ENCODE measurements at regions not wholly inside any gene's neighbourhood (a gene's known extent, or its start where the extent isn't known, plus 50 kb on each side); places are given as distances from the start of the nearest gene placed in this dataset.

DNA sequence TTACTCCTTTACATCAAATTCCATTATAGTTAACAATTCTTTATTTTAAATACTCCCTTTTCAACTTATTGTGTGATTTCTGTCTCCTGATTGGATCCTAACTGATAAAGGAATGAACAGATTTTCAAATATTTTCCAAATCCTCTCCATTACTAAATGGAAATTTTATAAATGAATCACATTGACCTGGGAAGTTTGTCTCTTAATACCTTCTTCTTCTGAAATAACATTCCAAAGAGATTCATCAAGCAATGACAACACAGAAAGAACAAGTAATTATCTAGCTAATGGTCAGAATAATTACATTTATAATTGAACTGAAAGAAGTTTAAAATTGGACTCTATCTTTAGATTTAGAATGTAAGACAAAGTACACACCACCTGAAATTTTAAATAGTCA lies 515.4 kb upstream of the PTCHD4 start:
- no peak overlapping the region for H3K4me3 ChIP-seq (replicated peaks; ENCODE audit: low read depth, low read length)
- TF ChIP-seq, protein P1, sequence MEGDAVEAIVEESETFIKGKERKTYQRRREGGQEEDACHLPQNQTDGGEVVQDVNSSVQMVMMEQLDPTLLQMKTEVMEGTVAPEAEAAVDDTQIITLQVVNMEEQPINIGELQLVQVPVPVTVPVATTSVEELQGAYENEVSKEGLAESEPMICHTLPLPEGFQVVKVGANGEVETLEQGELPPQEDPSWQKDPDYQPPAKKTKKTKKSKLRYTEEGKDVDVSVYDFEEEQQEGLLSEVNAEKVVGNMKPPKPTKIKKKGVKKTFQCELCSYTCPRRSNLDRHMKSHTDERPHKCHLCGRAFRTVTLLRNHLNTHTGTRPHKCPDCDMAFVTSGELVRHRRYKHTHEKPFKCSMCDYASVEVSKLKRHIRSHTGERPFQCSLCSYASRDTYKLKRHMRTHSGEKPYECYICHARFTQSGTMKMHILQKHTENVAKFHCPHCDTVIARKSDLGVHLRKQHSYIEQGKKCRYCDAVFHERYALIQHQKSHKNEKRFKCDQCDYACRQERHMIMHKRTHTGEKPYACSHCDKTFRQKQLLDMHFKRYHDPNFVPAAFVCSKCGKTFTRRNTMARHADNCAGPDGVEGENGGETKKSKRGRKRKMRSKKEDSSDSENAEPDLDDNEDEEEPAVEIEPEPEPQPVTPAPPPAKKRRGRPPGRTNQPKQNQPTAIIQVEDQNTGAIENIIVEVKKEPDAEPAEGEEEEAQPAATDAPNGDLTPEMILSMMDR (IDR thresholded peaks at IDR 0.05; ENCODE audit: low read length, missing control alignments) = no peak
- DNase-seq (ENCODE audit: low read depth) = no peak

DNA sequence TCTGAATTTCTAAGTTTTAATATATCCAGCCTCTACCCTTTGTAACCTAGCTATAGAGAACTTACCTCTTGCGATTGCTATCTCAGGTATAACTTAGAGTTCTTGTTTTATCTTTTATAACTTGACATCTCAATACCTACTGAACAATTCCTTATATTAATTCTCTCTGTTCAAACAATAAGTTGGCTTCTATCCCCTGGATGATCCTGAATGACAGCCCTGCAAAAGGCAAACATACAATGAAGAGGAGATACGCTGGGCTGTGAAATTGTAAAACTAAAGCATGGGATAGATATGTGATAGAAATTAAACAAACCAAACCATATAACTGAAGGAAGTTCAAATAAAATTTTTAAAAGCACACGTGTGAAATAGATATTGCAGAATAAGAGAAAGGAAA lies 513.6 kb upstream of the PTCHD4 start:
- TF ChIP-seq, protein P1 (IDR thresholded peaks at IDR 0.05; ENCODE audit: low read length, missing control alignments) = no peak
- H3K4me3 ChIP-seq (replicated peaks; ENCODE audit: low read depth, low read length) = no peak overlapping the region
- DNase-seq (ENCODE audit: low read depth) = no peak

DNA sequence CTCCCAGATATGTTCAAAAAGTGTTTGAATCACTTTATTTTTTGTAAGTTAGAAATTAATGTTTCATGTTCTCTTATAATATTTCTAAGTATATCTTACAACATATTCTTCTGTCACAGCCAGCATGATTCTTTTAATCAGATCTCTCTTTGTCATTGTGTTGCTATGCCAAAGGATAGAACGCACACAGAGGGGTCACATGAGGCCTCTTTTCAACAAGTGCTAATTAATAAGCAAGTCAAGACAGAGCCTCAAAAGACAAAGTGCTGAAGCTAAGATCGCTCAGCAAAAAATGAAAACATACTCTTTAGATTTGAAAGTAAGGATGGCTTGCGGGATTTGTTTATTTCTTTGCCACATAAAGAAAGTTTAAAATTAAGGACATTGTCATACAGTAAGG lies 508.8 kb upstream of the PTCHD4 start:
- TF ChIP-seq, protein P1 (IDR thresholded peaks at IDR 0.05; ENCODE audit: low read length, missing control alignments) = no peak
- H3K4me3 ChIP-seq (replicated peaks; ENCODE audit: low read depth, low read length) = no peak overlapping the region
- no peak for DNase-seq (ENCODE audit: low read depth)

DNA sequence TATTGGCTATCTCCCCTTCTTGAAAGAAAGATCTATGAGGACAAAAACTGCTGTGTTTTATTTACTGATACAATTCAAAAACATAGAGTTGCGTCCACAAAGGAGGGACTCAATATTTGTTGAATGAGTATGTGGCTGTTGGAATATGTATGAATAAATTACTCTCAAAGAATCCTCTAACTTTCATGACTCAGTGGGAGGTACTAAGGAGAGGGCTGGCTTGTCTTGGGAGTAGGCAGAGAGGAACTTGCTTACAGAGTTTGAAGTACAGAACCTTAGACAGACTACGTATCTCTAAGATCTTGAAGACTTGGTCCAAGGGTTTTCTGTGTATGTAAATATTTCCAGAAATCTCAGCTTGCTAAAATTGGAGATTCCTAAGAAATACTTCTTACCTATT lies 504.0 kb upstream of the PTCHD4 start:
- H3K4me3 ChIP-seq (replicated peaks; ENCODE audit: low read depth, low read length) = no peak overlapping the region
- TF ChIP-seq, protein P1 (IDR thresholded peaks at IDR 0.05; ENCODE audit: low read length, missing control alignments) = no peak
- DNase-seq (ENCODE audit: low read depth) = peak; percentile 15

DNA sequence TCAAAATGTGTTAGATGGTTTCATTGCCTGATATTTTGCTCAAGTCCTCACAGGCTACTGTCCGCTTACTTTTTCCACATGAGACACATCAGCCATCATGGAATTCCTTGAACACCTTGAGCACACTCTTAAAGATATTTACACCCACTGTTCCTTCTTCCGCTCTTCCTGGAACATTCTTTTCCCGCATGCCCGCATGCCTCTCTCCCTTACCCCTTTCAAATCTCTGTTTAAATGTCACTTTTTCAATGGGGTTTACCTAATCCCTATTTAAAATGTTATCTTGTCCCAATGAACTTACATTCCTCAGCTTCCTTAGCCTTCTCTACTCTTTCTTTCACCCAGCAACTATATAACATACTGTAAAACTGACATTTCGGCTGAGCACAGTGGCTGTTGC lies 503.3 kb upstream of the PTCHD4 start:
- no peak overlapping the region for H3K4me3 ChIP-seq (replicated peaks; ENCODE audit: low read depth, low read length)
- no peak for DNase-seq (ENCODE audit: low read depth)
- TF ChIP-seq, protein P1 (IDR thresholded peaks at IDR 0.05; ENCODE audit: low read length, missing control alignments) = no peak

DNA sequence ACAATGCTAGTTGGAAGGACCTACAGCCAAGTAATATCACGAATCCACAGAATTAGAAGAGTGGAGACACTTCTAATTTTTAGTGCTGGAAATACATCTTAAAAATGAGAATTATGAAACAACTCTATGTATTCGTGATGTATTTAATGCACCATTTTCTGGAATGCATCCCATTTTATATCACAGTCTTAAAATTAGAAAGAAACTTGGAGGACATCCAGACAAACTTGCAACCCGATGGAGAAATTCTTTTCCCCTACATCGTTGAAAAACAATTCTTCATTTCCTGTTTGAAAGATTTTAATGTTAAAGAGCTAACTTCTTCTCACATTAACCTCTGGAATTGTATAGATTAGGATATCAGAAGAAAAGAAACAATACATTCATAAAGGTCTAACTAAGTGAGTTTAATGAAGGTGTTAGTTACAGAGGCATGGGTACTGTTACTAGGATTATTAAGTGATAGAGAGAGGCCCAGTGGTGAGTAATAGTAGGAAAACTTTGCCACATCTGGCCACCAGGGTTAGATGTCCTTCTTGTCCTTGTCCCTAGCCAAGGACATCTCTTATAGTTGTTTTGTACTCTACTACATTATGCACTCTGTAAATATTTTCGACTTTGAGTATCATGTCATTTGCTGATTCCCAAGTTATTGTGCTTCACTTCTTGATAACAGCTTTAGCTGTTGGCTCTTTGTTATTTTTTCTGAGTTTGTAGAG lies 502.4 kb upstream of the PTCHD4 start:
- TF ChIP-seq, protein P1 (IDR thresholded peaks at IDR 0.05; ENCODE audit: low read length, missing control alignments) = no peak
- DNase-seq (ENCODE audit: low read depth) = peak; percentile 53
- no peak overlapping the region for H3K4me3 ChIP-seq (replicated peaks; ENCODE audit: low read depth, low read length)

DNA sequence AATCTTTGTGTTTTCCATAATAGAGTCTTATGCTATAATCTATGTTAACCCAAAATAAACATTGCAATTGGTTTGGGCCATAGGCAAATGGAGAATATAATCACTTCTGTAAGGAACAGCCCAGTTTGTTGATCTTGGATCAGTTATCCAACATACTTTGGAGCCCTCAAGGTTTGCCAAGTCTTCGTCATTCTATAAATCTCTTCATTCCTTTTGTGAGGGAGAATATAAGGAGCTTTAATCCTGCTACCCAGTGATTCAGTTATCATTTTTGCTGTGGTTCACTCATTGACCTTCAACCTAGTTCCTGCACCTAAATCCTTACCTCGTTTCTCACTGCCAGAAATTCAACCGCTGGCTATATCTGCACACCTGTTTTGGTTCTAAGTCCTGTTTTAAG lies 500.3 kb upstream of the PTCHD4 start:
- DNase-seq (ENCODE audit: low read depth) = peak; percentile 41
- H3K4me3 ChIP-seq (replicated peaks; ENCODE audit: low read depth, low read length) = no peak overlapping the region
- TF ChIP-seq, protein P1 (IDR thresholded peaks at IDR 0.05; ENCODE audit: low read length, missing control alignments) = no peak
